Adipocyte (in vitro differentiated cells): ENCODE measurements at regions not wholly inside any gene's neighbourhood (a gene's known extent, or its start where the extent isn't known, plus 50 kb on each side); places are given as distances from the start of the nearest gene placed in this dataset.

ENCODE experiments used
- DNase-seq: peaks from one replicate; pipeline ENCODE4 v3.0.0-alpha.2; 2015; ENCODE audit warnings: low read depth
- H3K27me3 ChIP-seq: replicated peaks from 2 replicates; pipeline ENCODE4 v1.7.0; 2013; ENCODE audit warnings: mild to moderate bottlenecking, low read length, moderate library complexity; ENCODE audit not compliant: control insufficient read depth, insufficient read depth
- H3K36me3 ChIP-seq: 2 replicates; pipeline ENCODE4 v1.7.0; 2013; ENCODE audit warnings: low read length, mild to moderate bottlenecking, moderate library complexity; ENCODE audit not compliant: control insufficient read depth, insufficient read depth, severe bottlenecking
- H3K4me1 ChIP-seq: 2 replicates; pipeline ENCODE4 v1.7.0; 2013; ENCODE audit warnings: mild to moderate bottlenecking, low read length, moderate library complexity; ENCODE audit not compliant: control insufficient read depth, insufficient read depth
- H3K4me3 ChIP-seq: 2 replicates; pipeline ENCODE4 v1.7.0; 2013; ENCODE audit warnings: mild to moderate bottlenecking, low read length, moderate library complexity
- H3K9ac ChIP-seq: 2 replicates; pipeline ENCODE4 v1.7.0; 2013; ENCODE audit warnings: mild to moderate bottlenecking, low read length, moderate library complexity
- H3K9me3 ChIP-seq: 2 replicates; pipeline ENCODE4 v1.7.0; 2013; ENCODE audit warnings: mild to moderate bottlenecking, low read length, moderate library complexity; ENCODE audit not compliant: control insufficient read depth

DNA sequence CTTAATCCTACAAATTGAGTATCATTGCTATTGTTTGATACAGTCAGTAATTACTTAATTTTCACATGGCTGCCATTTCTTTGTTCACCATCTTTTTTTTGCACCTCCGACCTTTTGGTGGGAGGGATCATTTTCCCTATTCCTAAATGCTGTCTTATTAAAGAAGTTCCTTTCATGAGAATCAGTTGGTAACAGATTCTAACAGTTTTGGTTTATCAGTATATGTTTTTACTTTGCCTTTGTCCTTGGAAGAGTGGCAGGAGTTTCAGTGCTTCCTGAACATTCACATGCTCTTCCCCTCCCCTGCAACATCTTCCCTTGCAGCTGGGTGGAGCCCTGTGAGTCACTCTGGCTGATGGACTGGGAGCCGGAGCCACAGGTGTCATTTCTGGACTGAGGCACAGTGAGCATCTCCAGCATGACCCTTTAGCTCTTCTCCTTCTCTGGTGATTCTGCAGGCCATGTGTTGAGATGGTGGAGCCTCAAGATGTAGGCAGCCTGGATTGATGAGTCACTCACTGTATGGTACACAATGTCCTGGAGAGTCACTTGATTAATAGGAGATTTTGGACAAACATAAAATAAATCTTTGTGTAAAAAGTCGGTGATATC lies 217.7 kb downstream of the URB2 start:
- peaks cover 13% of the 10 kb centered on the region for H3K4me1 ChIP-seq
- no peaks in the 10 kb centered on the region for H3K36me3 ChIP-seq
- no peaks in the 10 kb centered on the region for H3K9me3 ChIP-seq
- H3K4me3 ChIP-seq = no peak overlapping the region
- H3K27me3 ChIP-seq = peaks cover 14% of the 10 kb centered on the region
- DNase-seq = peak; percentile 3
- no peak overlapping the region for H3K9ac ChIP-seq

DNA sequence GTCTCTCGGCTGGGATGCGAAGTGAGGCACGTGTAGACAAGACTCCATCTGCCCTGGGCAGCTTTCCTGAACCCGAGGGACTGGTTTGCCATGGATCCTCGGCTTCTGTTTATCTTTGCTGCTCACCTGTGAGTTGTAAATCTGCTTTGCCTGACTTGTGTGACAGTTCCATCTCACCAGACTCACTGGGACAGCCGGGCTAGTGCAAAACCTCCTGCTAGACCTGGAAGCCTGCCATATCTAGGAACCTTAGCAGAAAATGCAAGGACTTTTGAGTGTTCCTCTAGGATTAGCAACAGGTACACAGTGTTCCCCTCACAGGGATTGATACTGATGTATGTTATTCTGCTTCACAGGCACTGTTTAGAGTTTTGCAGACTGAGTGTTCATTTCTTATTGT lies 218.6 kb downstream of the URB2 start:
- Histone ChIP-seq H3K9me3 (no peaks in the 10 kb centered on the region), H3K4me1 (peaks cover 13% of the 10 kb centered on the region), H3K9ac (no peak overlapping the region), H3K36me3 (no peaks in the 10 kb centered on the region), H3K27me3 (peaks cover 10% of the 10 kb centered on the region), H3K4me3 (no peak overlapping the region)
- DNase-seq = no peak

DNA sequence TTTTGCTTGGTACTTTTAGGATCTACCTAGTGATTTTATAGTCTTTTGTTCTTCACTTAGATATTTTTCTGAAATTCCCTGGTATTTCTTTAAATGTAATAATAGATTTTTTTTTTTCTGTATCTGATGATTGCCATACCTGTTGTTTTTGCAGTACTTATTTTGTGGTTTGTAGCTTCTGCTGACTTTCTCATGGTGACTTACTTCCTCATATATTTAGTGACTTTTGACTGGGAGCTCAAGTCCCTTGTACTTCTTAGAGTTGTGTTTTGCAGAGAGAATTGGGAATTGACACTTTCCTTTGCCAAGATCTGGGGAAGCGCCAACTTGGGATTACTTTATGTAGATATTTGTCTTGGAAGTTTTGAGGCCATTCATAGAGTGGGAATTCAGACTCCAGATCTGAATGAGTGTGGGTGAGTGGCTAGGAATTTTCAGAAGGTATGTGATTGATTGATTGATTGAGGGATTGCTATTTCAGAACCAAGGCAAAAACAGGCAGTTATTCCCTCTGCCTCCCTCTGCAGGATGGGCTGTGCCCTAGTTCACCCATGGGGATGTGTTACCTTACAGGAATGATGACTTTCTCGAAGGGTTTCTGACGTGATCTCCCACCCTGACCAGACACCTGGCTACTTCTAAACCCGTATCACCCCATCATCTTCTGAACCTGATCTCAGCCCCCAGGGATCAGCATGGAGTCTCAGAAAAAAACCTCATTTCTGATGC lies 219.5 kb downstream of the URB2 start:
- DNase-seq = no peak
- no peak overlapping the region for H3K4me3 ChIP-seq
- H3K27me3 ChIP-seq = peaks cover 10% of the 10 kb centered on the region
- no peaks in the 10 kb centered on the region for H3K9me3 ChIP-seq
- no peak overlapping the region for H3K9ac ChIP-seq
- no peaks in the 10 kb centered on the region for H3K36me3 ChIP-seq
- peaks cover 13% of the 10 kb centered on the region for H3K4me1 ChIP-seq

DNA sequence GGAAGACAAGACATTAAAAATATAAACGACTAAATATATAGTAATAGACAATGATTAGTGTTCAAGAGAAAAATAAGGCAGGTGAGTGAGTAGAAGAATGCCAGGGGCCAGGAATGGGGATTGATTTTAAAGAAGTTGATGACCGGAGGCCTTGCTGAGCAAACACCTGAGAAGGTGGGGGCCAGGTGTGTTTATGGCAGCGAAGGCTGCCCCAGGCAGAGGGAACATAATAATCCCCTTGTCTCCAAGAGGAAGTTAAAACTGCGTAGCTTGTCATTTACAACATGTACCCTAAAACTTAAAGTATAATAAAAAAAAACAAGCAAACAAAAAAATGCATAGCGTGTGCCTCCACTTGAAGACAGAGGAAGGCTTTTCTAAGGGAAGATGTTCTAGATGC lies 220.3 kb downstream of the URB2 start:
- no peak for DNase-seq
- Histone ChIP-seq H3K36me3 (no peaks in the 10 kb centered on the region), H3K9me3 (no peaks in the 10 kb centered on the region)

DNA sequence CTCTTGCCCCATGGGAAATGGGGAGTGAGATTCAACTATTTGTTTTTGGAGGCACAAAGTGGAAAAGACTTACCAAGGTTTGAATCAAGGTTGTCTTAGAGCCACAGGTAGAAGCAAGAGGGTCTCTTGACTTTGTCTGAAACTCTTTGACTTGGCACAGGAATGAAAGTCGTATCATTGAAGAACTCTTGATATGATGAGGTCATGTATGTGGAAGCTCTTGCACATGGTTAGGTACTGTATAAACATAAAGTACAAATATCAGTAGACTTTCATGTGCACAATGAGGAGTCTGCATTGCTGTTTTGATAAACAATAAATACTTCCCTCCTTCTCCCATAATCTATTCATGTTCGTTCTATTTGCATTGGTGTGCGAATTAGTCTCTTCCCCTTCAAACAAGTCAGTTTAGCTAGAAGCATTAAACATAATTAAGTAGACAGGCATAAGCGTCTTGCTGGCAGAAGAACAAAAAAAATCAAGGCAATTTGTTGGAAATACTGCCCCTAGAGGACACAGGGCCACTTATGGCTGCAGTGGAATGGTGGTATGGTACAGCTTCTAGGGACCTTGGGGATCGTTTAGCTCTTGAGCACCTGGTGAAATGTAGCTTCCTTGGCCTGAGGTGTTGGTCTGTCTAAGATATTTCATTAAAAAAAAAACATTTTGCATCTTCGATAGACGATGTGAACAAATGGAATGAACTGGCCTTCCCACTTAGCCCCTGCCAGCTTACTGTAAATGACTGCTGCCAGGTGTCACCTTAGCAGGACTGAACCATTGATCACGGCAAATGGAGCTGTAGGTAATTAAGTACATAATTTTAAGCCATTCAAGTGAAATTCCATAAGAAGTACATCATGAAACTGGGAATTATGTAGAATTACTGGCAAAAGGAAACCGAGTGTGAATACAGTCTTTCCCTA lies 218.0 kb upstream of the GALNT2 start:
- peaks cover 10% of the 10 kb centered on the region for H3K4me1 ChIP-seq
- H3K9me3 ChIP-seq = no peaks in the 10 kb centered on the region
- peak; percentile 15 for DNase-seq
- H3K27me3 ChIP-seq = peaks cover 16% of the 10 kb centered on the region
- H3K9ac ChIP-seq = no peak overlapping the region
- no peaks in the 10 kb centered on the region for H3K36me3 ChIP-seq
- no peak overlapping the region for H3K4me3 ChIP-seq

More for the DNA sequence above, 220.3 kb downstream of the URB2 start:
- no peak overlapping the region for H3K4me3 ChIP-seq
- H3K27me3 ChIP-seq = peaks cover 10% of the 10 kb centered on the region
- peaks cover 13% of the 10 kb centered on the region for H3K4me1 ChIP-seq
- no peak overlapping the region for H3K9ac ChIP-seq

DNA sequence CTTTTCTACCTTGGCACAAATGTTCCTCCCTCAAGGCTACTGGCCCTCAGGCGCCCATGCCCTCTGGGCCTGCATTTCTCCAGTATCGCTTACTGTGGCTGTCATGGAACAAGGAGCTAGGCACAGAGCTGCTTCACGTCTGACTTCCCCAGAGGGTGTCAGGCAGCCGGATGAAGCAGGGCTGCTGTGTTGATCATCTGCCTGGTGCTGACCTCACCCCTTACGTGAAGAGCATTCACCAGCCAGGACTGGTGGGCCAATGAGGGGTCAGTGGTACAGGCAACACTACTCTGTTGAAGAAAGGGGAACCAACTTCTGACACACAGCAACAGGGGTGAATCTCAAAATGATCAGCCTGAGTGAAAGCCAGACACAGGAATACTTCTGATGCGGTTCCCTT lies 215.5 kb upstream of the GALNT2 start:
- H3K27me3 ChIP-seq = peaks cover 30% of the 10 kb centered on the region
- no peak overlapping the region for H3K4me3 ChIP-seq
- no peak overlapping the region for H3K9ac ChIP-seq
- DNase-seq = no peak
- H3K9me3 ChIP-seq = no peaks in the 10 kb centered on the region
- no peaks in the 10 kb centered on the region for H3K4me1 ChIP-seq
- no peaks in the 10 kb centered on the region for H3K36me3 ChIP-seq

DNA sequence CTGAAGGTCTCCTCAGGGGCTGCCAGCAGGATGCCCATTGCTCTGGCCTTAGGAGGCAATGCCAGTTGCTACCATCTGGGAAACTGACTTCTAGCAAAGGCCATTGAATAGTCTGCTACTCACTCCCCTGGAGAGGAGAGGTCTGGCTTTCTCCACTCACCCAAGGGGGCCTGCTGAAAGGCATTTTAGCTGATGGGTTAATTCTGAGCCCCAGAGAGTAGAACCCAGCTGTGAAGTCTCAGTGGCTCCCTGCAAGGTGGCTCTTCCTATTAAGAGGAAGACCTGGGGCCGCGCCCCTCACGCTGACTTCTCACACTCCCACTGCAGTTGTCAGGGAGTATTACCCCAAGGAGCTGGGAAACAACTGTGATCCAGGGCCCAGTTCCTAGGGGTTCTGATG lies 213.3 kb upstream of the GALNT2 start:
- no peak overlapping the region for H3K4me3 ChIP-seq
- no peaks in the 10 kb centered on the region for H3K9me3 ChIP-seq
- H3K36me3 ChIP-seq = no peaks in the 10 kb centered on the region
- H3K4me1 ChIP-seq = no peaks in the 10 kb centered on the region
- H3K9ac ChIP-seq = no peak overlapping the region
- H3K27me3 ChIP-seq = peaks cover 20% of the 10 kb centered on the region
- no peak for DNase-seq

DNA sequence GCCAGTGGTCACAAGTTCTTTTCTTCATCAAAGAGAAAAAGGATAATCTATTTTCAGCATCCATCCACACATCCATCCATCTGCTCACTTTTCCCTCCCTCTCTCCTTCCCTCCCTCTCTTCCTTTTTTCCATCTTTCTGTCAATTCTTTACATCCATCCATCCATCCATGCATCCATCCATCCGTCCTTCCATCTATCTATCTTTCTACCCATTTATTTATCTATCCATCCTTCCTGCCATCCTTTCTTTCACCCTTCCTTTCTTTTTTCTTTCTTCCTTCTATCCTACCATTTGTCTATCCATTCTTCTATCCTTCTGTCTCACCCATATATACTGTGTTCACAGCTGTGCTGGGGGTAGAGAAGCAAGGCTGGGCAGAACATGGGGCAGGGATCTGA lies 212.4 kb upstream of the GALNT2 start:
- no peaks in the 10 kb centered on the region for H3K4me1 ChIP-seq
- H3K36me3 ChIP-seq = no peaks in the 10 kb centered on the region
- H3K4me3 ChIP-seq = no peak overlapping the region
- H3K9me3 ChIP-seq = no peaks in the 10 kb centered on the region
- H3K9ac ChIP-seq = no peak overlapping the region
- H3K27me3 ChIP-seq = peaks cover 20% of the 10 kb centered on the region
- no peak for DNase-seq

DNA sequence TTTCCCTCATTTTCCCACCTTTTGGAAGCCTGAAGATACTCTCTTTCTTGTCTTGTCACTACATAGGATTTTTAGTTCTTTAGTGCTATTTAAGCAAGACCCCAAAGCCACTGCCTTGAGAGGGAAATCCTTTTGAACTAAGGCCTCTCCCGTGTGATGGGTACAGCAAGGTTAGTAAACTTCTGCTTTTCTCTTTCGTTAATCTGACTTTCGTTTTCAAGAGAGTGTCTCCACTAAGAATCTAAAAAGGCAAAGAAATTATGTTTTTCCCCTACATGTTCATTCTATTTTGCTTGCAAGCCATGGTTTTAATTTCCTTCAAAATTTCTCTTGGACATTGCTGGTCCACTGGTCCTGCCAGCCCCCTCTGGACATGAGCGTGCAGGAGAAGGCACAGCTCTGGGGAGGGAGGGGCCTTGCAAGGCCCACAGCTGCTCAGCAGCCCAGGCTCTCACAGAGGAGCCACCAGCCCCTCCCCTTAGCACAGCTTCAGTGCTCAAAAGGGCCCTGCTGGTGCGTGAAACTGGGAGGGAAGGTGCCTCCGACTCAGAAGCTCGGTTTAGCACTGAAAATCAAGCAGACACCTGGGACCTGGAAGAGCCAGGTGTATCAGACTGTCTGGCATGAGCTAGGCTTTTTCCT lies 210.9 kb upstream of the GALNT2 start:
- DNase-seq = peak; percentile 11
- no peak overlapping the region for H3K9ac ChIP-seq

DNA sequence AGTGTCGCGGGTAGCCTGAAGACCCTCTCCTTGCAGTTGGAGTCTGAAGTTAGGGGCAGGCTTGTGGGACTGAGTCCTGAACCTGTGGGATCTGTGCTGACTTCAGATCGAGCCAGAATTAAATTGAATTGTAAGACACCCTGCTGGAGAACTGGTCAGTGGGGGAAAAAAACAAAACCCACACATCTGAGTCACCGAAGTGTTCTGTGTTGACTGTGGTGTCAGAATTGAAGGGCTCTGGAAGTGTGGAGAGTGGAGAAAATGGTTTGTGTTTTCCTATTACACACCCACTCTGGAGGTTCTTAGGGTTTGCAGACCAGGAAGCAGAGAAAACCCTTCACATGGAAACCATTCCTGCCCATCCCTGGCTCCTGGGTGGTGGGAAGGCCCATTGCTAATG lies 209.5 kb upstream of the GALNT2 start:
- Histone ChIP-seq H3K9me3 (no peaks in the 10 kb centered on the region), H3K36me3 (no peaks in the 10 kb centered on the region), H3K4me1 (no peaks in the 10 kb centered on the region), H3K9ac (no peak overlapping the region), H3K4me3 (no peak overlapping the region), H3K27me3 (peaks cover 20% of the 10 kb centered on the region)
- DNase-seq = no peak

More for the DNA sequence above, 210.9 kb upstream of the GALNT2 start:
- Histone ChIP-seq H3K4me1 (no peaks in the 10 kb centered on the region), H3K9me3 (no peaks in the 10 kb centered on the region), H3K4me3 (no peak overlapping the region), H3K27me3 (peaks cover 20% of the 10 kb centered on the region), H3K36me3 (no peaks in the 10 kb centered on the region)

DNA sequence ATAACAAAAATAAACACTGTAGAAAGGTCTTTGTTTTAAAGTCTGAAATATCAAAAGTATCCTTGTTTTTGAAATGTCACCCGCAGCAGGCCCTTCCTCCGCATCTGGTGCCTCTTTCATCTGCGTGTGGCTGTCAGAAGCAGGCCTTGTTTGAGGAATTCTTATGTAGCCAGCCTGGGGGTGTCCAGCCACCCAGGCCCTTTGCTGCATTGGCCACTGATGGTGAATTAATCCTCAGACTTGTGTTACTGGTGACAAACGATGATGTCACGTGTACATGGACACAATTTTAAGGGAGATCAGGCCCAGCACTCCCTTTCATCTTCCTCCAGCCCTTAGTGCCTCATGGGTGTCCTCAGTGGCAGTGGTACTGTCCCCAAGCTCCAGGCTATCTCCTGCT lies 208.0 kb upstream of the GALNT2 start:
- H3K4me3 ChIP-seq = no peak overlapping the region

More for the DNA sequence above, 208.0 kb upstream of the GALNT2 start:
- peaks cover 14% of the 10 kb centered on the region for H3K27me3 ChIP-seq
- DNase-seq = no peak
- H3K9ac ChIP-seq = no peak overlapping the region
- H3K4me1 ChIP-seq = peaks cover 4% of the 10 kb centered on the region
- H3K9me3 ChIP-seq = no peaks in the 10 kb centered on the region
- H3K36me3 ChIP-seq = no peaks in the 10 kb centered on the region
